ENCODE measurements at regions not wholly inside any gene's neighbourhood (a gene's known extent, or its start where the extent isn't known, plus 50 kb on each side); places are given as distances from the start of the nearest gene placed in this dataset.
A peak's percentile ranks its signal among the peaks of the same experiment; 100 is the strongest.
"Not testable (repeated sequence)": the region's sequence is repeated elsewhere in the genome, so short reads cannot be mapped to it uniquely, and the experiment has no call there.

DNA sequence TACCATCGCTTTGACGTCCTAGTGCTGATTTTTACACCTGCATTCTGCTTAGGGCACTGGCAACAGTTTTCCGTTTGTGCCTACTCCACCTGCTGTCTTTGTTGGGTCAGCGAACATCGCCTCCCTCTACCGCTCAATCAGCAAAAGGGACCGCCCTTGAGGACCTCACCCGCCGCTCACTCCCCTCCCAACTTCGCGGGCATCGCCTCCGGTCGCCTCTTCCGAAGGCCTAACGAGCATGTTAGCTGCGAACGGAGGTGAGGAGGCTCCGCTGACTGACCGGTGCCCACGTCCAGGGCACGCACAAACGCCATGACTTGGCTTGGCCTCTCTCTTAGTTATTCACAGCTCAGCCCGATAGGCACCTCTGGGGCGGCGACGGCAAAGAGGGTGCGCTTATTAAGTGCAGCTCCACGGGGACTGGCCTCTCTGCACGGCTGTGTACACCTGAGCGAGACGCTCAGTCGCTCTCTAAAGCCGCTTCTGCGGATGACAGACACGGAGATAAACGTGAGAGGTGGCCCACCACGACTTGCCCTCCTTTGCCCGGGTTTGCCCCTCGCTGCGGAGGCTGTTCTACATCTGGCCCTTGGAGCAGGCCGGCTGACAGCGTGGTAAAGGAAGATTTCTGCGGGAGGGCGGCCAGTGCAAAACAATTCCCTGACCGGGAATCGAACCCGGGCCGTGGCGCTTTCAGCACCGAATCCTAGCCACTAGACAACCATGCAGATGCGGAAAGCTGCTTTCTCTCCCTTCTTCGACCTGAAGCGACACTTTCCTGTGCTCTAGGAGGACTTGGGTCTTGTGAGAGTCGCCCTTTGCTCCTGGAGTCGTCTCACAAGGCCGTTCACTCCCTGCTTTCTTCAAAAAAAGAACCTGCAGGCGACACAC is 81.6 kb upstream of the FCGR1A start:
- not testable (repeated sequence) for DNase-seq

DNA sequence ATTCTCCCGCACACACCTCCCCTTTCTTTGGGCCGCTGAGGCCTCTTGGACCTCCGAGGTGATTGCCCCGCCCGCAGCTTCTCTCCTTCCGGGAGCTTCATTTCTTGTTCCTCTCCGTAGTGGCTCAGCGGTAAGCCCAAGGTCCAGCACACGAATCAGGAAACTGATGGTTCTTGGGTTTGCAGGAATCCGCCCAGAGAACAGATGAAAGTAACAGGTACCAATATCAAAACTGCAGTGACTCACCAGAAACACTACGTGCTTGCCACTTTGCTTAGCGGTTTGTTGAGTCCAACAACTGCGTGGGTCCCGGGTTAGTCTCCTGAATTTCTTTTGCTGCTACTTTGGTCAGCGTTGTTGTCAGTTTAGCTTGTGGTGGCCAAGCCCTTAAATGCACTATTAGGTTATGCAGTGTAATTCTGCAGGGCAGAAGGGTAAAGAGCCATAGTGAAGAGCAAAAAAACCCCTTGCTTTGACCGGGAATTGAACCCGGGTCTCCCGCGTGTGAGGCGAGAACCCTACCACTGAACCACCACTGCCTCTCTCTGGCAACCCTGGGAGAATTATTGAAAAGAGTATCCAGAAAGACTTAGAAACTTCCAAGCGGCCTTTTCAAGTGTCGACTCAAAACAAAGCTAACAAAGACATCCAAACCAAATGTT is 74.2 kb upstream of the FCGR1A start:
- DNase-seq = peak; percentile 44

DNA sequence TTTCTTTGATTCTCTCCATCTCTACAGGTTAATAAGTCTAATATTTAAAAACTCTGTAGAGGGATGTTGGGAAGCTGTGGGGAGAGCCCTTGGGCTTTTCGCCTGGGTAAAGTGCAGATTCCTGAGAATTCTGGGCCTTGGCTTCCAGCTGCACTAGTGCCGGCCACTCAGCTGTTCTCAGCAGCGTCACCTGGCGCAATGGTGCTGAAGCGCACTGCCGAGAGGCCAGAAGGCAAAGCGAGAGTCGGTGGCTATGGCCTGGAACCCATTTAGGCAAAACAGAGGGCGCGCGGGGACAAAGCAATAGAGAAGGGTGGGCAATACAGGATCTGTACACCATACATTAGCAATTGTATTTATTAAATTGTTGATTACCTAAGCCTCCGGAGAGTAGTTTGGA is 70.8 kb upstream of the FCGR1A start:
- not testable (repeated sequence) for DNase-seq

DNA sequence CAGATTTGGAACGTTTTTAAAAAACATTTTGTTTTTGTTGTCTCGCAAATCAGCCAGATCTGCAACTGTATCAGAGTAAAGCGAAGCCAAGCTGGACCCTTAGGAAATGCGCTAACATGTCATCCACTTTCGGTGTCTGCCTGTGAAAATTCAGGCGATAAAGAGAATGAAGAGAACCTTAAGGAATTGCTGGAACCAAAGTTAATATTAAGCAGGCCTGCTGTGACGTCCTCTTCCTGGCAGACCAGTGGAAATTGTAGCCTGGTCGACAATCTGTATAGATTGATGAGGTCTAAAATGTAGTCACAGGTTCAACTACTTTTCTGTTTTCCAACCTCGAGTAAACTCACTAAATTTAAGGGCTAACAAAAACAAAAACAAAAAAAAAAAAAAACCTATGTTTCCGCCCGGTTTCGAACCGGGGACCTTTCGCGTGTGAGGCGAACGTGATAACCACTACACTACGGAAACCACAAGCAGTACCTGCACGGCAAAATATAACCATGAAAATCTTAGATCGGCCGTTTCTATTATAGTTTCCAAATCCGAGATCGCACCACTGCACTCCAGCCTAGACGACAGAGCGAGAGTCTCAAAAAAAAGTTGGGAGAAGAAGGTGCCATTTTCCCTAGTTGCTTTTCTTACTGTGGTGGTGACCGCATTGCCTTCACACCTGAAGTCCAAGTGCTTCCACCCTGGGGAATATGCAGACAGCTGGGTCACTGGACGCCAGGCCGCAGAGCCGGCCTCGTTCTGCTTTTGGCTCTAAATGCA is 70.2 kb upstream of the FCGR1A start:
- peak; percentile 2 for DNase-seq

DNA sequence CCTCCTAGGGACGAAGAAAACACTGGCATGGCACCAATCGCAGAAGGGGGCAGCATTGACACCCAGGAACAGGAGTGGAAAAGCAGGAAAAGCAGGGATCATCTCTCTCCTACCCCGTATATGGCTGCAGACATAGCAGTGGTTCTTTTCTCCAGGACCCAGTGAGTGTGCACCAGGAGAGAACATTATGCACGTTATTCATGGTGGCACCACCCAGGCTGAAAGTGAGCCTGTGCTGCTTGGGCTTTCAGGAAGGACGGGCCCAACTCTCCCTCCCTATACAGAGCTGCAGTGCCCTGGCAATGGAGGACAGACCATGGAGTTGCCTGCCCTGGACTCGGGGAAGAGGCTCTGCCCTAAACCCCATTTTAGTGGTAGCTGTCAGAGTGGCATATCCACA is 69.0 kb upstream of the FCGR1A start:
- DNase-seq = not testable (repeated sequence)

DNA sequence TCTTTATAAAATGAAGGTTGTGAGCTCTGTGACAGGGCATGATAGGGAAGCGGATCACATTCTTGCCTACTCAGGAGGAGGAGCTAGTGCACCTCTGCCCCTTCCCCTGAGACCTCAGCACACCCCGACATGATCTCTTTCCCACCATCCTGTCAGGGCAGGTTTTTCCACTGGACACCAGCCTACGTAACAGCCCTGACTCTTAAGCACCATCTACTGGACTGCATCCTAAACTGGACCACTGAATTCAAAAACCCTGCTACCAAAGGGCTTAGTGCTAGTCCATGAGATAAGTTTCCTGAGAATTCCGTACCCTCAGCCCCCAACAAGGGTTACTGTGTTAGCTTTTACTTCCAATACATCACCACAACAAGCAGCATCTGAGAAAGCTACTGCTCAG is 68.5 kb upstream of the FCGR1A start:
- not testable (repeated sequence) for DNase-seq

DNA sequence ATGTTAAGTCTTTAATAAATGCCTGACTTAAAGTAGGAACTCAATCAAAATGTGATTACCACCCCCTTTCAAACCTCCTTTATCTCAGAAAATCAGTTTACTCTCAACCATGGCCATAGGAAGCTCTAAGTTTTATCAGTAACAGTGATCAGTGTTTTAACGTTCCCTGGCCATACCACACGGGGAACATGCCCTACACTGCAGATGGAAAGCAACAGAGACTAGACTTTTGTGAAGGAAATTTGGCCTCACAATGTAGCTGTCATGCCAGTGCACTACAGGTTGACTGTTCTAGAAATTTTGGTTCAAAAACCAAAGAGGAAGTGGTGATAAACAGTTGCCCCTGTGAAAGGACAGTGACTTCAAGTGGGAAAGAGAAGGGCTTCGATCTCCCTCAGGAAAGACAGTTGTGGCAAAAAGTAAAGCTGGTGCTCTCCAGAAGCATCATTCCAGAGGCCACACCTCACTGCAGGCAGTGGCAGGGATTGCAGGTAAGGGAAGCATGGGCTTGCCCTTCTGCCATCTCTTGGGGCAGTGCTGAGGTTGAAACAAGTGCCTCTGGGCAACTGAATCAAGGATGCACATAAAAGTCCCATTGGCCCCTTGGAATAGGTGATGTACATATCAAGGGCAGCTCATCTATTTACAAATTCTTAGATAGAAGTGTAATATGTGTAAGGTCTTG is 57.7 kb upstream of the FCGR1A start:
- not testable (repeated sequence) for DNase-seq

DNA sequence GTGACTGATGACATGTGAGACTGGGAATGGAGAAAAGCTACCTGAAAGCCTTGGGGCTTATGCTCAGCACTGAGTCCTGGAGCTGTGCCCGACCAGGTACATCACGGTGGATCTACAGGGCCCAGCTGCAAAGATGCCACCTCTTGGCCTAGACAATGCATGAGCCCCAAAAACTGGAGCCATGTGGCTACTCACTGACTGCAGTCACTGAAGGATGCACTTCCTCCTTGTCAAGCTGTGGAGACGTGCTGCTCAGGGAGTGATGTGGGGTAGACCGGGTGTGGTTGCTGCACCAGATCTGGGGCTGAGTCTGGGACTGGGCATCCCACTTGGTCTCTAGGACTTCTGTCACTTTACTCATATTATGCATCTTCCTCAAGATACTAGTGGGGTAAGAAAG is 55.8 kb upstream of the FCGR1A start:
- not testable (repeated sequence) for DNase-seq

DNA sequence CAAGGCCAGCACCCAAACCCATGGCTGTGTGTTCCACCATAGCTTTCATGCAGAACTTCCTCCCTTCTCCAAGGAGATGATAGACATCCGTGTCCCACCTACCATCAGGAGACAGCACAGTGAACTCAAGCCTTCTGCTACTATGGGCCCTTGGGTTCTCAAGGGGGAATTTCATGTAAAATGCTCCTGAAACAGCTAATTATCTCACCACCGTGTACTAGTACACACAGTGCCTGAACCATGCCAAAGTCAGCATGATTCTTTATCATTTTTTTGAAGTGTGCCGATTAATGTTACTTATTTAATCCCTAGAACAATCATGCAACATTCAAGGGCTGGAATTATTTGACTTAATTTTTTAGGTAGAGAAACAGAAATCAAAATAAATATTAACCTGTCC is 53.9 kb upstream of the FCGR1A start:
- DNase-seq = not testable (repeated sequence)
